GM21786 (cell line): ENCODE measurements at regions not wholly inside any gene's neighbourhood (a gene's known extent, or its start where the extent isn't known, plus 50 kb on each side); places are given as distances from the start of the nearest gene placed in this dataset.

Experiments used
- ATAC-seq: cut with Tn5 transposase; IDR thresholded peaks from one replicate; pipeline ENCODE4 v1.9.1; 2021; ENCODE audit not compliant: unreplicated experiment

DNA sequence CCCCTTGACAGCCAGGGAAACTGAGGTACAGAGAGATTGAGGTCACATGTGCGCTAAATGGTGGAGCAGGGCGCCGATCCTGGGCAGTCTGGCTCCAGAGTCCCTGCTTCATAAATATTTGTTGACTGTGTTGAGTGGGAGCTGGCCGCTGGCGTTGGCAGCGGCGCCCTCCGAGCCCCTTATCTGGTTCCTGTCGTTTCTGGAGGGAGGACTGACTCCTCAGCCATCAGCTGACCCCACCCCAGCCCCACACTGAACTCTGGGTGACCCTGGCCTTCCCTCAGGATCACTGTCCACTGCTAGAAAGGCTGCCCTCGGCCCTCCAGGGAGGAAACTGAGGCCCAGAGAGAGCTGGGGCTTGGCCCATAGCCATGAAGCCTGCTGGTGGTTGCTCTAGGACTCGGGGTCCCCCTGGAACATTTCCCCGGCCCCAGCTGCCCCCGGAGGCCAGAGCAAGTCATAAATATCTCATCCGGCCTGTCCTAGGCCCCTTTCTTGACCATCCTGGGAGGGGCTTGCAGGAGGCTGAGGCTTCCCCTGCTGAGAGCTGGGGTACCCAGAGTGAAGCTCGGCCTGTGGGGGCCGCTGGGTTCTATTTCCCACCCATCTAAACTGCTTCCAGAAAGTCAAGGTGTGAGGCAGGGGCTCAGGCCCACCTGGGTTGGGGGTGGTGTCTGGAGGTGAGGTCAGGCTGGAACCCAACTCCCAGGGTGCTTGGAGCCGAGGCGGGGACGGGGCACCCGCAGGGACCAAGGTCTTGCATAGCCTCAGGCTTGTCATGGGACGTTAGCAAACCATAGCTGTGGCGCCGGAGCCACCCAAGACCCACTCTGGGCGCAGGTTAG, 51.7 kb upstream of the GSE1 start:
- no peak for ATAC-seq

DNA sequence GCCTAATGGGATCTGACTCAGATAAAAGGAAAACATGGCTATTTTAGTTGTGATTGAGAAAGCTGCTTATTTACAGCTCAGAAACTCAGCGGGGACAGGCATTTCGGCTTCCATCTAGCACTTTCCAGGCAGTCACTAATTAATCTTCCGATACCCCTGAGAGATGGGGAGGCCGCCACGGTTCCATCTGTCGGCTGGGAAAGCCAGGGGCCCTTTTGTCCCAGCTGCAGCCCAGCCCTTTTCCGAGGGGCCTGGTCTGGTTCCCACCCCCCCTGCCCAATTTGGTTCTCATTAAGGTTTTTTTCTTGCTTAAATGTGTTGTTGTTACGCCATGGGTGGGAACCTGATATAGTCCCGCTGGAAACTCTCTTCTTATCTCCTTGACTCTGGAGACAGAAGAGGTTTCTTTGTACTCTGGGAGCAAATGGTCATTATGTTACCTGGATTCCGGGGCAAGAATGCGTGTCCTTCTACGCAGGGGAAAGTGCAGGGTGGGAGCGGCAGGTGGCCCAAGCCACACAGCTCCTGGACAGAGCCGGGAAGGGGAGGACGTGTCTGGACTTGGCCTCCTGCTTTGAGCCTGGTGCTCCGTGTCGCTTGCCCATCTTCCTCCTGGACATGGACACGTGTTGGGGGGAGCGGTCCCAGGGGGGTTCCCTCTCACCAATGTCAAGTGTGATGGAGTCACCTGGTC, 50.9 kb upstream of the GSE1 start:
- ATAC-seq: no peak

DNA sequence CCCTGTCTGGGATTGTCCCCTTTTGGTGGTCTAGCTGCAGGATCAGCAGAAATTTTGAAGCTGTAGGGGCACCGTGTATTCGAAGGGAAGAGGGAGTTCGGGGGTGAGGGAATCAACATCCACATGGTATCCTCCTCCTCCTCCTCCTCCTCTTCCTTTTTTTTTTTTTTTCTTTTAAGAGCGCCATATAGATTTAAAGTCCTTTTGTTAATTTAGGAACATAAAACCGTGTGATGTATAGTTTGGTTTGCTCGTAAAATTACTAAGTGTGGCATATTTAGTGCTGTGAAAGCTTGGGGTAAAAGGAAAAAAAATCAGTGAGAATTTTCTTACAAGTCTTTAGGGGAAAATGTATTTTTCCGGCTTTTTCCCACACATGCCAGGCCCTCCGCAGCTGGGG, 50.1 kb upstream of the GSE1 start:
- no peak for ATAC-seq
